Liver (tissue), 8 donors: ENCODE measurements at regions not wholly inside any gene's neighbourhood (a gene's known extent, or its start where the extent isn't known, plus 50 kb on each side); places are given as distances from the start of the nearest gene placed in this dataset.

Experiments
- DNase-seq: peaks from one replicate; pipeline ENCODE4 v3.0.0-alpha.2; 2017; ENCODE audit warnings: low spot score
- H3K27ac ChIP-seq, 2 donors: one replicate each; pipeline ENCODE4 v1.7.0; 2013; ENCODE audit warnings: inconsistent platforms in 2 of 2, low read length in 2 of 2, control low read depth in 1 of 2, low read depth in 1 of 2, mild to moderate bottlenecking in 1 of 2
- H3K27me3 ChIP-seq, 4 donors: one replicate each; pipeline versions ENCODE4 v1.6.1 to v1.7.0; 2013; ENCODE audit warnings: low read length in 3 of 4, inconsistent platforms in 1 of 4, mild to moderate bottlenecking in 1 of 4, moderate library complexity in 1 of 4; ENCODE audit not compliant: control insufficient read depth in 4 of 4, insufficient read depth in 4 of 4
- H3K36me3 ChIP-seq, 4 donors: one replicate each; pipeline versions ENCODE4 v1.6.1 to v1.7.0; 2013; ENCODE audit warnings: low read length in 3 of 4, mild to moderate bottlenecking in 3 of 4, low read depth in 1 of 4, moderate library complexity in 1 of 4; ENCODE audit not compliant: control insufficient read depth in 4 of 4, insufficient read depth in 3 of 4
- H3K4me1 ChIP-seq, 4 donors: one replicate each; pipeline versions ENCODE4 v1.6.1 to v1.7.0; 2013; ENCODE audit warnings: low read length in 3 of 4, mild to moderate bottlenecking in 3 of 4, moderate library complexity in 1 of 4; ENCODE audit not compliant: control insufficient read depth in 4 of 4, insufficient read depth in 4 of 4
- H3K4me3 ChIP-seq, 3 donors: one replicate each; pipeline versions ENCODE4 v1.6.1 to v1.7.0; 2013; ENCODE audit warnings: low read length in 3 of 3, control low read depth in 1 of 3, low read depth in 1 of 3, mild to moderate bottlenecking in 1 of 3
- H3K9ac ChIP-seq, 2 donors: one replicate each; pipeline ENCODE4 v1.7.0; 2013; ENCODE audit warnings: low read length in 2 of 2, mild to moderate bottlenecking in 2 of 2, moderate library complexity in 2 of 2, control low read depth in 1 of 2, low read depth in 1 of 2
- H3K9me3 ChIP-seq, 4 donors: one replicate each; pipeline versions ENCODE4 v1.6.1 to v1.7.0; 2013; ENCODE audit warnings: low read length in 3 of 4; ENCODE audit not compliant: control insufficient read depth in 4 of 4
- CTCF ChIP-seq: fragments of 150-350 bp; IDR thresholded peaks from 2 replicates; pipeline ENCODE4 v1.5.1; 2017; ENCODE audit warnings: improper control_type of control experiment, low read depth, low read length; ENCODE audit not compliant: missing input control
- EGR1 ChIP-seq, 2 donors: IDR thresholded peaks; 2 replicates each; pipeline ENCODE4 v1.6.1; 2016 to 2018; ENCODE audit warnings: antibody characterized with exemption in 2 of 2, low read depth in 2 of 2
- FOXA1 ChIP-seq: IDR thresholded peaks from 2 replicates; pipeline ENCODE4 v1.6.1; 2016; ENCODE audit warnings: antibody characterized with exemption
- FOXA2 ChIP-seq: IDR thresholded peaks from 2 replicates; pipeline ENCODE4 v1.6.1; 2016; ENCODE audit warnings: antibody characterized with exemption
- GABPA ChIP-seq, 2 donors: IDR thresholded peaks in 1 of 2; conservative IDR thresholded peaks in 1 of 2; 2 replicates each; pipeline ENCODE4 v1.6.1; 2016; ENCODE audit warnings: antibody characterized with exemption in 2 of 2, mild to moderate bottlenecking in 1 of 2, moderate library complexity in 1 of 2
- HNF4A ChIP-seq, 2 donors: conservative IDR thresholded peaks; 2 replicates each; pipeline ENCODE4 v1.6.1; 2016; ENCODE audit warnings: antibody characterized with exemption in 2 of 2, mild to moderate bottlenecking in 2 of 2
- HNF4G ChIP-seq: IDR thresholded peaks from 2 replicates; pipeline ENCODE4 v1.6.1; 2016; ENCODE audit warnings: antibody characterized with exemption
- JUND ChIP-seq, 2 donors: IDR thresholded peaks; 2 replicates each; pipeline ENCODE4 v1.6.1; 2016; ENCODE audit warnings: antibody characterized with exemption in 2 of 2
- MAX ChIP-seq: IDR thresholded peaks from 2 replicates; pipeline ENCODE4 v1.6.1; 2016; ENCODE audit warnings: antibody characterized with exemption
- NR2F2 ChIP-seq: IDR thresholded peaks from 2 replicates; pipeline ENCODE4 v1.6.1; 2016; ENCODE audit warnings: antibody characterized with exemption
- RAD21 ChIP-seq, 2 donors: IDR thresholded peaks; 2 replicates each; pipeline ENCODE4 v1.6.1; 2016; ENCODE audit warnings: antibody characterized with exemption in 2 of 2, mild to moderate bottlenecking in 2 of 2
- RXRA ChIP-seq, 2 donors: IDR thresholded peaks; 2 replicates each; pipeline ENCODE4 v1.6.1; 2017 to 2018; ENCODE audit warnings: antibody characterized with exemption in 2 of 2, mild to moderate bottlenecking in 1 of 2
- TAF1 ChIP-seq: conservative IDR thresholded peaks from 2 replicates; pipeline ENCODE4 v1.6.1; 2016; ENCODE audit warnings: antibody characterized with exemption, mild to moderate bottlenecking
- ZBTB33 ChIP-seq: IDR thresholded peaks from 2 replicates; pipeline ENCODE4 v1.6.1; 2016; ENCODE audit warnings: antibody characterized with exemption
- WGBS: extraction: QIAGEN DNeasy Blood & Tissue Kit; methylation state at CpG from one replicate; pipeline ENCODE4 v1.1.7; 2013; 5-methylcytosine and 5-hydroxymethylcytosine counted together
- TF ChIP-seq, protein P1 (sequence below): IDR thresholded peaks from 2 replicates; pipeline ENCODE4 v1.6.1; 2016; ENCODE audit warnings: antibody characterized with exemption
- TF ChIP-seq, protein P2 (sequence below): IDR thresholded peaks from 2 replicates; pipeline ENCODE4 v1.6.1; 2016; ENCODE audit warnings: antibody characterized with exemption, mild to moderate bottlenecking
- donor health status: healthy.
- donor health status: healthy.
- donor health status: healthy.
- donor health status: healthy.
- donor health status: healthy.

- Histone ChIP-seq H3K27ac (no peak overlapping the region), H3K4me3 (no peak overlapping the region), H3K9me3 (no peaks in the 10 kb centered on the region), H3K27me3 (no peaks in the 10 kb centered on the region), H3K4me1 (no peaks in the 10 kb centered on the region), H3K9ac (no peak overlapping the region), H3K36me3 (no peaks in the 10 kb centered on the region)
- no peak for TF ChIP-seq GABPA (IDR thresholded peaks at IDR 0.05 in 1 of 2, conservative IDR thresholded peaks at IDR 0.05 in 1 of 2)
- no peak for TF ChIP-seq CTCF
- no peak for TF ChIP-seq RAD21 (IDR thresholded peaks at IDR 0.05)
- TF ChIP-seq, protein P1, sequence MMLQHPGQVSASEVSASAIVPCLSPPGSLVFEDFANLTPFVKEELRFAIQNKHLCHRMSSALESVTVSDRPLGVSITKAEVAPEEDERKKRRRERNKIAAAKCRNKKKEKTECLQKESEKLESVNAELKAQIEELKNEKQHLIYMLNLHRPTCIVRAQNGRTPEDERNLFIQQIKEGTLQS, result no peak
- no peak for DNase-seq
- 86% methylated on average over 7 of the region's 7 CpGs for WGBS
Measured at GRCh38 chr17:73823684-73824083, 179.4 kb upstream of the SDK2 start.

DNA sequence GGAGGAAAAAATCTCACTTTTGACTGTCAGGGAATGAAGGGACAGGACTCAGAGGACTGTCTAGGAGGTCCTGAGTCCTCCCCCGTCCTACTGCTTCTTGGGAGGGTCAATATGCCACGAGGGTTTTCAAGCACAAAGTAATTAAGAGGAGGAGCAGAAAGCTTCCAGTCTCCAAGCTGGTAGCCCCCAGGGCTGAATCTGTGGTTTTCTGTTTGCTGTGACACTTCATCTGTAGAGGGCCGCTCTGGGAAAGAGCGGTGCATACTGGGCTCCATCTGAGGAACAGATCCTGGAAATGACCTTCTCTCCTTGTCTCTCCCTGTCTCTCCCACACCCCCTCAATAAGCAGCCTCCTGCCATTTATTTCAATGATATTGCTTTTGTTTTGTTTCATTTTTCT is 180.1 kb upstream of the SDK2 start:
- no peak overlapping the region for H3K9ac ChIP-seq
- H3K27me3 ChIP-seq, result no peaks in the 10 kb centered on the region
- H3K4me1 ChIP-seq, result no peaks in the 10 kb centered on the region
- no peak for DNase-seq
- no peak overlapping the region for H3K27ac ChIP-seq
- no peaks in the 10 kb centered on the region for H3K9me3 ChIP-seq
- H3K4me3 ChIP-seq, result no peak overlapping the region
- 93% methylated on average over 4 of the region's 4 CpGs for WGBS
- no peaks in the 10 kb centered on the region for H3K36me3 ChIP-seq
- no peak for TF ChIP-seq JUND (IDR thresholded peaks at IDR 0.05)
- TF ChIP-seq FOXA2, result no peak
- no peak for TF ChIP-seq HNF4G
- TF ChIP-seq EGR1 (IDR thresholded peaks at IDR 0.05; ENCODE audit: low read depth in 2 of 2), result no peak
- TF ChIP-seq RAD21 (IDR thresholded peaks at IDR 0.05), result no peak
- no peak for TF ChIP-seq TAF1
- no peak for TF ChIP-seq MAX

GRCh38 chr17:73826181-73826871 is 182.1 kb upstream of the SDK2 start:
- H3K4me1 ChIP-seq, result no peaks in the 10 kb centered on the region
- DNase-seq, result no peak
- H3K27me3 ChIP-seq, result no peaks in the 10 kb centered on the region
- no peak overlapping the region for H3K4me3 ChIP-seq
- H3K27ac ChIP-seq, result no peak overlapping the region
- no peak overlapping the region for H3K9ac ChIP-seq
- no peaks in the 10 kb centered on the region for H3K36me3 ChIP-seq
- 94% methylated on average over 9 of the region's 9 CpGs for WGBS
- H3K9me3 ChIP-seq, result no peaks in the 10 kb centered on the region
- TF ChIP-seq HNF4G, result no peak
- TF ChIP-seq NR2F2, result no peak
- TF ChIP-seq RXRA (IDR thresholded peaks at IDR 0.05), result no peak
- no peak for TF ChIP-seq HNF4A (conservative IDR thresholded peaks at IDR 0.05)
- TF ChIP-seq ZBTB33, result no peak
- TF ChIP-seq RAD21 (IDR thresholded peaks at IDR 0.05), result no peak
- TF ChIP-seq, protein P2, sequence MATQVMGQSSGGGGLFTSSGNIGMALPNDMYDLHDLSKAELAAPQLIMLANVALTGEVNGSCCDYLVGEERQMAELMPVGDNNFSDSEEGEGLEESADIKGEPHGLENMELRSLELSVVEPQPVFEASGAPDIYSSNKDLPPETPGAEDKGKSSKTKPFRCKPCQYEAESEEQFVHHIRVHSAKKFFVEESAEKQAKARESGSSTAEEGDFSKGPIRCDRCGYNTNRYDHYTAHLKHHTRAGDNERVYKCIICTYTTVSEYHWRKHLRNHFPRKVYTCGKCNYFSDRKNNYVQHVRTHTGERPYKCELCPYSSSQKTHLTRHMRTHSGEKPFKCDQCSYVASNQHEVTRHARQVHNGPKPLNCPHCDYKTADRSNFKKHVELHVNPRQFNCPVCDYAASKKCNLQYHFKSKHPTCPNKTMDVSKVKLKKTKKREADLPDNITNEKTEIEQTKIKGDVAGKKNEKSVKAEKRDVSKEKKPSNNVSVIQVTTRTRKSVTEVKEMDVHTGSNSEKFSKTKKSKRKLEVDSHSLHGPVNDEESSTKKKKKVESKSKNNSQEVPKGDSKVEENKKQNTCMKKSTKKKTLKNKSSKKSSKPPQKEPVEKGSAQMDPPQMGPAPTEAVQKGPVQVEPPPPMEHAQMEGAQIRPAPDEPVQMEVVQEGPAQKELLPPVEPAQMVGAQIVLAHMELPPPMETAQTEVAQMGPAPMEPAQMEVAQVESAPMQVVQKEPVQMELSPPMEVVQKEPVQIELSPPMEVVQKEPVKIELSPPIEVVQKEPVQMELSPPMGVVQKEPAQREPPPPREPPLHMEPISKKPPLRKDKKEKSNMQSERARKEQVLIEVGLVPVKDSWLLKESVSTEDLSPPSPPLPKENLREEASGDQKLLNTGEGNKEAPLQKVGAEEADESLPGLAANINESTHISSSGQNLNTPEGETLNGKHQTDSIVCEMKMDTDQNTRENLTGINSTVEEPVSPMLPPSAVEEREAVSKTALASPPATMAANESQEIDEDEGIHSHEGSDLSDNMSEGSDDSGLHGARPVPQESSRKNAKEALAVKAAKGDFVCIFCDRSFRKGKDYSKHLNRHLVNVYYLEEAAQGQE, result no peak
- TF ChIP-seq JUND (IDR thresholded peaks at IDR 0.05), result no peak
- TF ChIP-seq EGR1 (IDR thresholded peaks at IDR 0.05; ENCODE audit: low read depth in 2 of 2), result no peak
- no peak for TF ChIP-seq MAX
- no peak for TF ChIP-seq FOXA1
- no peak for TF ChIP-seq FOXA2
- no peak for TF ChIP-seq CTCF
